Mesendoderm (in vitro differentiated cells): ENCODE measurements at regions not wholly inside any gene's neighbourhood (a gene's known extent, or its start where the extent isn't known, plus 50 kb on each side); places are given as distances from the start of the nearest gene placed in this dataset.

Experiments used
- DNase-seq: peaks from one replicate; pipeline ENCODE4 v3.0.0; 2013
- H2AK5ac ChIP-seq: 2 replicates; pipeline ENCODE4 v1.6.1; 2013; ENCODE audit warnings: low read length, inconsistent platforms
- H2BK120ac ChIP-seq: 2 replicates; pipeline ENCODE4 v1.6.1; 2013; ENCODE audit warnings: low read depth, mild to moderate bottlenecking, low read length, moderate library complexity, mixed read lengths
- H2BK15ac ChIP-seq: replicated peaks from 2 replicates; pipeline ENCODE4 v1.6.1; 2013; ENCODE audit warnings: low read depth, mild to moderate bottlenecking, moderate library complexity
- H2BK5ac ChIP-seq: 2 replicates; pipeline ENCODE4 v1.6.1; 2013; ENCODE audit warnings: low read length, inconsistent platforms
- H3K18ac ChIP-seq: 2 replicates; pipeline ENCODE4 v1.6.1; 2013; ENCODE audit warnings: mild to moderate bottlenecking, low read length, mixed read lengths
- H3K23ac ChIP-seq: one replicate; pipeline ENCODE4 v1.6.1; 2013; ENCODE audit warnings: low read length
- H3K27ac ChIP-seq: 2 replicates; pipeline ENCODE4 v1.5.1; 2013; ENCODE audit warnings: low read depth, mild to moderate bottlenecking, inconsistent platforms, low read length, moderate library complexity
- H3K27me3 ChIP-seq: 2 replicates; pipeline ENCODE4 v1.6.1; 2013; ENCODE audit warnings: low read length, control low read depth, mild to moderate bottlenecking, inconsistent platforms; ENCODE audit not compliant: insufficient read depth, poor library complexity
- H3K36me3 ChIP-seq: 2 replicates; pipeline ENCODE4 v1.6.1; 2013; ENCODE audit warnings: low read length, inconsistent platforms; ENCODE audit not compliant: control insufficient read depth, insufficient read depth
- H3K4ac ChIP-seq: one replicate; pipeline ENCODE4 v1.6.1; 2013; ENCODE audit warnings: low read depth, mild to moderate bottlenecking, low read length, moderate library complexity
- H3K4me1 ChIP-seq: 2 replicates; pipeline ENCODE4 v1.6.1; 2013; ENCODE audit warnings: low read depth, low read length, inconsistent platforms; ENCODE audit not compliant: control insufficient read depth
- H3K4me2 ChIP-seq: 2 replicates; pipeline ENCODE4 v1.6.1; 2013; ENCODE audit warnings: low read length
- H3K4me3 ChIP-seq: 2 replicates; pipeline ENCODE4 v1.5.1; 2013; ENCODE audit warnings: mild to moderate bottlenecking, low read length
- H3K56ac ChIP-seq: one replicate; pipeline ENCODE4 v1.6.1; 2013; ENCODE audit warnings: low read length
- H3K79me1 ChIP-seq: 2 replicates; pipeline ENCODE4 v1.6.1; 2013; ENCODE audit warnings: low read length, inconsistent platforms
- H3K79me2 ChIP-seq: 2 replicates; pipeline ENCODE4 v1.6.1; 2013; ENCODE audit warnings: mild to moderate bottlenecking, low read length; ENCODE audit not compliant: control insufficient read depth, insufficient read depth
- H3K9ac ChIP-seq: 2 replicates; pipeline ENCODE4 v1.6.1; 2013; ENCODE audit warnings: low read length, inconsistent platforms
- H4K5ac ChIP-seq: one replicate; pipeline ENCODE4 v1.6.1; 2013; ENCODE audit warnings: low read length
- H4K8ac ChIP-seq: one replicate; pipeline ENCODE4 v1.6.1; 2013; ENCODE audit warnings: low read depth, mild to moderate bottlenecking, control low read depth, low read length, moderate library complexity
- WGBS: extraction: QIAGEN DNeasy Blood & Tissue Kit; methylation state at CpG from one replicate; pipeline ENCODE4 v1.1.7; 2013; ENCODE audit warnings: low lambda C conversion rate, missing lambda C conversion rate; ENCODE audit not compliant: insufficient coverage; ENCODE audit errors: extremely low coverage; 5-methylcytosine and 5-hydroxymethylcytosine counted together

DNA sequence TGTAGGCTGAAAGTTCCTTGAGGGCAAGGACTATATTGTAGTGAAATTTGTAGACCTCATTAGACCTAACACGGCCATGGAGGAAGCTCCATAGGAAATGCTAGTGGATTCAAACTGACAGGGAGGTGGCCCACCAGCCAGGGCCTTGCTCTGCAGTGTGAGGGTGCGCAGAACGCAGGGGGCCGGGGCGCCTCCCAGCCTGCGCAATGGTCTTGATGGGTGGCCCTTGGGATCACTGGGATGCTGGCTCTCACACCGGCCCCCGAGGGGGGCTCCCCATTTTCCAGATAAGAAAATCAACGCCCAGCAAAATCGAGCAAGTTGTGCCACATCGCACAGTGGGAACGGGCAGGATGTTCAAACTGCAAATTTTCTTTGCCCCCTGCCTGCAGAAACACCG lies 655.4 kb downstream of the GALR1 start:
- no peak overlapping the region for H3K4me3 ChIP-seq
- no peaks in the 10 kb centered on the region for H3K79me2 ChIP-seq
- H3K23ac ChIP-seq, result no peak overlapping the region
- no peaks in the 10 kb centered on the region for H3K36me3 ChIP-seq
- WGBS, result no CpG with 5 or more reads among the region's 13 CpGs
- no peak overlapping the region for H3K18ac ChIP-seq
- no peak overlapping the region for H3K27ac ChIP-seq
- H2AK5ac ChIP-seq, result no peak overlapping the region
- H3K27me3 ChIP-seq, result no peaks in the 10 kb centered on the region
- H3K79me1 ChIP-seq, result no peaks in the 10 kb centered on the region
- no peak overlapping the region for H3K4me2 ChIP-seq
- no peak overlapping the region for H4K5ac ChIP-seq
- no peak overlapping the region for H3K4ac ChIP-seq
- no peak overlapping the region for H3K9ac ChIP-seq
- H2BK5ac ChIP-seq, result no peak overlapping the region
- no peak overlapping the region for H2BK120ac ChIP-seq
- H3K56ac ChIP-seq, result no peak overlapping the region
- no peak for DNase-seq
- H3K4me1 ChIP-seq, result no peaks in the 10 kb centered on the region
- H2BK15ac ChIP-seq, result no peak overlapping the region
- no peak overlapping the region for H4K8ac ChIP-seq

DNA sequence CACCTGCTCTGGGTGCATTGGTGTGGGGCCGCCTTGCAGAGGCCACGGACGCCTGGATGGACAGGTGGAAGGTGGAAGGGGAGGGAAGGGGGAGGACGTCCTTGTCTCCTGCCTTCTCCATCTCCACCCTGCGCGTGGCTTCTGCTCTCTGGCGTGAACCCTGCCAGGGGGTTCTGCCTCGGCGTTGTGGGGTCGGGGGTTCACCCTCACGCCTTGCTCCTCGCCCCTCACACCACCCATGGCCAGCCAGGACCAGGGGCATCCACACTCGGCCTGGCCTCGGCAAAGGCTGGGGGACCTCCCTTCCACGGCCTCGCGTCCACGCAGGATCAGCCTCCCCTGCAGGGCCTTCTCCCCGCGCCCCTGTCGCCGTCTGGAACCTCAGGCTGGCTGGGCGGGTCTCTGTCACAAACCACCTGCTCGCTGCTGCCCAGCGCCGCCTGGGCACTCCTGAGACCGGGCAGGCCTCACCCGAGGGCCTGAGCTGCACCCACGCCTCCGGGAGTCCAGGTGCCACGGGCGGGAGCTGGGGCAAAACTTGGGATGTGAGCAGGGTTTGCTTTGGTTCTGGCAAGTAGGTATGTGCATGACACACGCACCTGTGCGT lies 655.9 kb downstream of the GALR1 start:
- Histone ChIP-seq H3K9ac (no peak overlapping the region), H3K23ac (no peak overlapping the region), H2AK5ac (no peak overlapping the region), H3K79me2 (no peaks in the 10 kb centered on the region), H3K18ac (no peak overlapping the region), H3K79me1 (no peaks in the 10 kb centered on the region), H3K4me2 (no peak overlapping the region), H2BK15ac (no peak overlapping the region), H4K8ac (no peak overlapping the region), H3K27ac (no peak overlapping the region), H3K27me3 (no peaks in the 10 kb centered on the region), H3K56ac (no peak overlapping the region), H3K36me3 (no peaks in the 10 kb centered on the region), H3K4me1 (no peaks in the 10 kb centered on the region), H3K4ac (no peak overlapping the region), H4K5ac (no peak overlapping the region), H2BK5ac (no peak overlapping the region), H2BK120ac (no peak overlapping the region), H3K4me3 (no peak overlapping the region)
- DNase-seq, result no peak
- no CpG with 5 or more reads among the region's 34 CpGs for WGBS

DNA sequence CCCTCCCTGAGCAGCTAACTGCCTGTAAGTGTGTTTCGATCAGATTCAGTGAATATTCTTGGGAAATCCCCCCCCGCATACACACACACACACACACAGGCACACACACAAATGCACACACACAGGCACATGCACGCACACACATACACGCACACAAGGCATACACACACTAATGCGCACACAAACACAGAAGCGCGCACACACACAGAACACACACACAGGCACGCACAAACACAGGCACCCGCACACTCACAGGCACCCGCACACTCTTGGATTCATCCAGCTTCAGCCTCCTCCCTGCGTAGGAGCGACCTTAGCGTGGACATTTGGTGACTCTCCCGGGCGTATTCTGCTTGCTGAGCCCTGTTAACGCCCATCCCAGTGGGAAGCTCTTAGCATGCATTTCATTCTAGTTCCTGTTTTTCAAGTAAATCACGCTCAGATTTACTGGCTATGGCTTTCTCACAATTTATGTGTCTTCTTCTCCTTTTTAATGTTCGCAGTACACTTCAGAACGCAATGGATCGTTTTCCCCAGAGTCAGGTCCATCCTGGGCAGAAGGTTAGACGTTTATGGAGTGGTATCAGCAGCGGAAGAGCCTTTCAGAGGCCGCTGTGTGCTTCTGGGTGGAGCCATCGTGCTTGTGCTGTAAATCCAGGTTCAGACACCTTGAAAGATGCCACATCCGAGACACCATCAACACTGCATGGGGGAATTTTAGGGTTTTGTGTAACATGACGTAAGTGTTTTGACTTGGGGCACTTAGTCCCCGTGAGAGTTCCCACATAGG lies 656.6 kb downstream of the GALR1 start:
- Histone ChIP-seq H2BK15ac (no peak overlapping the region), H2BK5ac (no peak overlapping the region), H4K8ac (no peak overlapping the region), H2AK5ac (no peak overlapping the region), H3K56ac (no peak overlapping the region), H3K79me2 (no peaks in the 10 kb centered on the region), H4K5ac (no peak overlapping the region), H3K79me1 (no peaks in the 10 kb centered on the region), H3K27ac (no peak overlapping the region), H3K4ac (no peak overlapping the region), H3K9ac (no peak overlapping the region), H3K23ac (no peak overlapping the region), H3K27me3 (no peaks in the 10 kb centered on the region), H3K4me3 (no peak overlapping the region), H3K4me1 (no peaks in the 10 kb centered on the region), H3K36me3 (no peaks in the 10 kb centered on the region), H3K4me2 (no peak overlapping the region), H3K18ac (no peak overlapping the region), H2BK120ac (no peak overlapping the region)
- no CpG with 5 or more reads among the region's 27 CpGs for WGBS
- peak; percentile 6 for DNase-seq

DNA sequence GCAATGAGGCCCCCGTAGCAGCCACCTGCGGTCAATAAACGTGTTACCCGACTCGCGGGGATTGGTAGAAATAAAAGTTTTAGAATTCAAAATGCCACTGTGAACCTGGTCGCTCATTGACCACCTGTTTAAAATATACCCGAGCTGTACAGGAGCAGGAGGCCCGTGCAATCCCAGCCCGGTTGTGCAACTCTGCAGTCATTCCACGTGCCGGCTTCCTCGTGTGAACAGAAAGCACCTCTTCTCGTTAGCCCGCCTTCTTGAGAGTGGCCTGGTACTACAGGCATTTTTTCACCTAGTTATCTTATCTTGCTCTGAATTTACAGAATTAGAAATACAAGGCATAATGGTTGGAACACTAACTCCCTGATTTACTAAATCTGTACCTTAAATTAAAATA lies 660.7 kb downstream of the GALR1 start:
- WGBS, result no CpG with 5 or more reads among the region's 15 CpGs
- no peak for DNase-seq
- H3K4me3 ChIP-seq, result no peak overlapping the region
- no peak overlapping the region for H3K18ac ChIP-seq
- no peak overlapping the region for H3K4ac ChIP-seq
- no peak overlapping the region for H2AK5ac ChIP-seq
- H3K4me1 ChIP-seq, result no peaks in the 10 kb centered on the region
- H4K5ac ChIP-seq, result no peak overlapping the region
- H3K4me2 ChIP-seq, result no peak overlapping the region
- H2BK120ac ChIP-seq, result no peak overlapping the region
- H3K36me3 ChIP-seq, result no peaks in the 10 kb centered on the region
- no peak overlapping the region for H3K23ac ChIP-seq
- H3K9ac ChIP-seq, result no peak overlapping the region
- H3K56ac ChIP-seq, result no peak overlapping the region
- H3K79me1 ChIP-seq, result no peaks in the 10 kb centered on the region
- H2BK5ac ChIP-seq, result no peak overlapping the region
- no peaks in the 10 kb centered on the region for H3K27me3 ChIP-seq
- H3K27ac ChIP-seq, result no peak overlapping the region
- H4K8ac ChIP-seq, result no peak overlapping the region
- no peaks in the 10 kb centered on the region for H3K79me2 ChIP-seq
- H2BK15ac ChIP-seq, result no peak overlapping the region

DNA sequence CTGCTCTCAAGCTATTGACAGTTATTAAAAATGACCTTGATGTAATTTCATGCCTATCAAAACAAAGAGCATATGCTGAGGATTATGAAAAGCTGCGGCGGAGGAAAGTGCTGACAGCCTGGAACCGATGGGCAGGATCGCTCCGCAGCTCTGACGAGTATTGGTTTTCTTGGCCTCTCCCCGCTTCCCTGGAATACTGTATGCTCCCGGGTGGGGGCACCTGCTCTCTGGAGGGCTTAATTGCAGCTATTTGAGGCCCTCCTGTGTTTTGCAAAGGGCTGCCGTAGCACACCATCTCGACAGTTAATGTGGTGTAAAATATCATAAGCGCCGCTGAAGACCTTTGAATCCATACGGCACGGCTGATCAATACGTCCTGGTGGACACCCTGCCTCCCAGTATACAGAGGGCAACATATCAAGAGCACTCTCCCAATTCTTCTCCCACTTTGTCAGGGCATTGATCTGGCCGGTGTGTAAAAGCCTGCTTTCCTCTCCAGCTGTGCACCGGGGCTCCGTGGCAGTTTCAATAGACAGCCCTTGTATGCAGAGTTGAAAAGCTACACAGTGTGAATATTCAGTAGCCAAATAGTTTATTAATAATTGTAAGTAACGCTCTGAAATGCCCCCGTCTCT lies 662.4 kb downstream of the GALR1 start:
- no peak for DNase-seq
- Histone ChIP-seq H3K4me3 (no peak overlapping the region), H3K4me1 (no peaks in the 10 kb centered on the region), H3K79me1 (no peaks in the 10 kb centered on the region), H3K79me2 (no peaks in the 10 kb centered on the region), H4K5ac (no peak overlapping the region), H3K56ac (no peak overlapping the region), H3K27ac (no peak overlapping the region), H3K27me3 (no peaks in the 10 kb centered on the region), H2BK120ac (no peak overlapping the region), H3K18ac (no peak overlapping the region), H2BK15ac (no peak overlapping the region), H3K9ac (no peak overlapping the region), H2BK5ac (no peak overlapping the region), H3K4me2 (no peak overlapping the region), H3K4ac (no peak overlapping the region), H4K8ac (no peak overlapping the region), H3K36me3 (no peaks in the 10 kb centered on the region), H3K23ac (no peak overlapping the region), H2AK5ac (no peak overlapping the region)
- no CpG with 5 or more reads among the region's 20 CpGs for WGBS
